DND-41 (cell line): ENCODE measurements at regions not wholly inside any gene's neighbourhood (a gene's known extent, or its start where the extent isn't known, plus 50 kb on each side); places are given as distances from the start of the nearest gene placed in this dataset.

ENCODE experiments used
- ATAC-seq: fragments of 200-7000 bp; cut with Tn5 transposase; 3 replicates; pipeline ENCODE4 v1.9.1; 2021; ENCODE audit warnings: low read depth; ENCODE audit not compliant: insufficient read depth
- DNase-seq: peaks from one replicate; pipeline ENCODE4 v3.0.0-alpha.2; 2020
- H2AFZ ChIP-seq: 2 replicates; pipeline ENCODE4 v1.6.0; 2012; ENCODE audit warnings: low read depth, low read length
- H3K27ac ChIP-seq: 2 replicates; pipeline ENCODE4 v1.5.1; 2012; ENCODE audit warnings: low read length, inconsistent platforms
- H3K27me3 ChIP-seq: fragments of 200-600 bp; sonication (generic); 2 replicates; pipeline ENCODE4 v1.6.0; 2012; ENCODE audit warnings: low read length, mild to moderate bottlenecking, inconsistent platforms; ENCODE audit not compliant: insufficient read depth, poor library complexity
- H3K36me3 ChIP-seq: 2 replicates; pipeline ENCODE4 v1.5.1; 2012; ENCODE audit warnings: low read length, inconsistent platforms; ENCODE audit not compliant: insufficient read depth
- H3K4me1 ChIP-seq: 2 replicates; pipeline ENCODE4 v1.5.1; 2012; ENCODE audit warnings: mild to moderate bottlenecking, low read length; ENCODE audit not compliant: insufficient read depth
- H3K4me2 ChIP-seq: 2 replicates; pipeline ENCODE4 v1.6.0; 2012; ENCODE audit warnings: mild to moderate bottlenecking, moderate library complexity, low read length, inconsistent platforms; ENCODE audit not compliant: insufficient read depth
- H3K4me3 ChIP-seq, 2 experiments: fragments of 200-600 bp in 1 of 2; shearing (Covaris generic) in 1 of 2; 2 replicates each; pipeline ENCODE4 v1.5.1; 2012 to 2016; ENCODE audit warnings: inconsistent platforms in 2 of 2, low read length in 2 of 2, mild to moderate bottlenecking in 2 of 2, low read depth in 1 of 2, moderate library complexity in 1 of 2
- H3K79me2 ChIP-seq: 2 replicates; pipeline ENCODE4 v1.6.0; 2012; ENCODE audit warnings: low read length, inconsistent platforms; ENCODE audit not compliant: insufficient read depth
- H3K9ac ChIP-seq: 2 replicates; pipeline ENCODE4 v1.6.0; 2012; ENCODE audit warnings: low read depth, mild to moderate bottlenecking, inconsistent platforms, low read length, moderate library complexity
- H3K9me3 ChIP-seq: 2 replicates; pipeline ENCODE4 v1.5.1; 2012; ENCODE audit warnings: low read length, moderate library complexity, mild to moderate bottlenecking, inconsistent platforms; ENCODE audit not compliant: insufficient read depth, severe bottlenecking
- H4K20me1 ChIP-seq: 2 replicates; pipeline ENCODE4 v1.6.0; 2012; ENCODE audit warnings: low read length; ENCODE audit not compliant: insufficient read depth
- CTCF ChIP-seq: IDR thresholded peaks from 2 replicates; pipeline ENCODE4 v1.5.1; 2012; ENCODE audit warnings: borderline replicate concordance, low read length, moderate library complexity, mild to moderate bottlenecking; ENCODE audit not compliant: poor library complexity, severe bottlenecking; ENCODE audit errors: extremely low read depth
- EZH2 ChIP-seq: IDR thresholded peaks from 3 replicates; pipeline ENCODE4 v1.6.1; 2012; ENCODE audit warnings: borderline replicate concordance, low read depth, mild to moderate bottlenecking, moderate library complexity, low read length, inconsistent platforms; ENCODE audit not compliant: severe bottlenecking

GRCh38 chr18:60898111-60898510 lies 435.1 kb upstream of the CDH20 start:
- H3K4me2 ChIP-seq: no peak overlapping the region
- DNase-seq (no peak), ATAC-seq (no peak)
- no peak overlapping the region for H3K27ac ChIP-seq
- no peaks in the 10 kb centered on the region for H4K20me1 ChIP-seq
- no peak overlapping the region for H3K9ac ChIP-seq
- no peaks in the 10 kb centered on the region for H3K4me1 ChIP-seq
- no peaks in the 10 kb centered on the region for H3K79me2 ChIP-seq
- H3K9me3 ChIP-seq: no peaks in the 10 kb centered on the region
- H2AFZ ChIP-seq: no peak overlapping the region
- no peak overlapping the region for H3K4me3 ChIP-seq
- H3K36me3 ChIP-seq: no peaks in the 10 kb centered on the region
- H3K27me3 ChIP-seq: no peaks in the 10 kb centered on the region
- no peak for TF ChIP-seq EZH2
- no peak for TF ChIP-seq CTCF

GRCh38 chr18:60905699-60906098 lies 427.5 kb upstream of the CDH20 start:
- no peaks in the 10 kb centered on the region for H3K79me2 ChIP-seq
- DNase-seq: no peak
- no peak overlapping the region for H3K9ac ChIP-seq
- H3K9me3 ChIP-seq: no peaks in the 10 kb centered on the region
- no peak for ATAC-seq
- no peak overlapping the region for H3K27ac ChIP-seq
- H3K4me3 ChIP-seq: no peak overlapping the region
- no peaks in the 10 kb centered on the region for H4K20me1 ChIP-seq
- H2AFZ ChIP-seq: no peak overlapping the region
- H3K27me3 ChIP-seq: no peaks in the 10 kb centered on the region
- H3K4me1 ChIP-seq: no peaks in the 10 kb centered on the region
- H3K36me3 ChIP-seq: no peaks in the 10 kb centered on the region
- no peak overlapping the region for H3K4me2 ChIP-seq
- TF ChIP-seq EZH2 (no peak), CTCF (no peak)

- no peak overlapping the region for H3K4me3 ChIP-seq
- no peak for TF ChIP-seq EZH2
- no peak for TF ChIP-seq CTCF
- no peaks in the 10 kb centered on the region for H3K36me3 ChIP-seq
- no peaks in the 10 kb centered on the region for H3K4me1 ChIP-seq
- no peaks in the 10 kb centered on the region for H4K20me1 ChIP-seq
- H3K79me2 ChIP-seq: no peaks in the 10 kb centered on the region
- no peaks in the 10 kb centered on the region for H3K9me3 ChIP-seq
- no peak for DNase-seq
- H3K27ac ChIP-seq: no peak overlapping the region
- no peak overlapping the region for H3K4me2 ChIP-seq
- no peaks in the 10 kb centered on the region for H3K27me3 ChIP-seq
- H2AFZ ChIP-seq: no peak overlapping the region
- no peak overlapping the region for H3K9ac ChIP-seq
- no peak for ATAC-seq
Observed at GRCh38 chr18:60910534-60910933, 422.7 kb upstream of the CDH20 start.

- H3K9ac ChIP-seq: no peak overlapping the region
- H3K27ac ChIP-seq: no peak overlapping the region
- H4K20me1 ChIP-seq: no peaks in the 10 kb centered on the region
- no peaks in the 10 kb centered on the region for H3K4me1 ChIP-seq
- TF ChIP-seq EZH2: no peak
- TF ChIP-seq CTCF: no peak
- no peak for DNase-seq
- no peak overlapping the region for H3K4me3 ChIP-seq
- H3K79me2 ChIP-seq: no peaks in the 10 kb centered on the region
- H2AFZ ChIP-seq: no peak overlapping the region
- no peak overlapping the region for H3K4me2 ChIP-seq
- ATAC-seq: no peak
- no peaks in the 10 kb centered on the region for H3K36me3 ChIP-seq
- H3K27me3 ChIP-seq: no peaks in the 10 kb centered on the region
- H3K9me3 ChIP-seq: no peaks in the 10 kb centered on the region
Observed at GRCh38 chr18:60911504-60911903, 421.7 kb upstream of the CDH20 start.
